SK-N-SH treated with all-trans-retinoic acid at 6 μM for 48 hours (cell line): ENCODE measurements at regions not wholly inside any gene's neighbourhood (a gene's known extent, or its start where the extent isn't known, plus 50 kb on each side); places are given as distances from the start of the nearest gene placed in this dataset.

Experiments used
- ATAC-seq: fragments of 200-7000 bp; cut with Tn5 transposase; 3 replicates; pipeline ENCODE4 v1.9.1; 2020; ENCODE audit warnings: mild to moderate bottlenecking, moderate library complexity
- ARNTL ChIP-seq: fragments of 450-650 bp; formaldehyde crosslinking; IDR thresholded peaks from 2 replicates; pipeline ENCODE4 v1.5.0; 2020; ENCODE audit warnings: low read depth, mild to moderate bottlenecking, moderate library complexity, borderline replicate concordance
- BACH2 ChIP-seq: fragments of 250-450 bp; sonication (Bioruptor Pico); IDR thresholded peaks from 2 replicates; pipeline ENCODE4 v1.9.0; 2021; ENCODE audit warnings: mild to moderate bottlenecking, borderline replicate concordance
- CSDC2 ChIP-seq: fragments of 250-450 bp; sonication (Bioruptor Pico); IDR thresholded peaks from 2 replicates; pipeline ENCODE4 v1.5.0; 2020; ENCODE audit warnings: mild to moderate bottlenecking, moderate library complexity
- ESRRG ChIP-seq: fragments of 250-450 bp; sonication (Bioruptor Pico); IDR thresholded peaks from 2 replicates; pipeline ENCODE4 v1.6.1; 2021; ENCODE audit warnings: mild to moderate bottlenecking
- GLIS3 ChIP-seq: fragments of 250-450 bp; sonication (Bioruptor Pico); IDR thresholded peaks from 2 replicates; pipeline ENCODE4 v1.5.0; 2020; ENCODE audit warnings: mild to moderate bottlenecking, moderate library complexity
- ISL1 ChIP-seq: fragments of 250-450 bp; sonication (Bioruptor Pico); IDR thresholded peaks from 2 replicates; pipeline ENCODE4 v2.1.2; 2022; ENCODE audit warnings: mild to moderate bottlenecking, moderate library complexity
- OSR1 ChIP-seq: fragments of 250-450 bp; sonication (Bioruptor Pico); IDR thresholded peaks from 2 replicates; pipeline ENCODE4 v1.8.0; 2022; ENCODE audit warnings: moderate library complexity, mild to moderate bottlenecking, inconsistent platforms
- PPARA ChIP-seq: fragments of 250-450 bp; sonication (Bioruptor Pico); IDR thresholded peaks from 2 replicates; pipeline ENCODE4 v1.5.0; 2020; ENCODE audit warnings: mild to moderate bottlenecking, borderline replicate concordance
- RARB ChIP-seq: fragments of 250-450 bp; sonication (Bioruptor Pico); IDR thresholded peaks from 2 replicates; pipeline ENCODE4 v1.8.0; 2021; ENCODE audit warnings: mild to moderate bottlenecking, moderate library complexity
- SNAI2 ChIP-seq: fragments of 250-450 bp; sonication (Bioruptor Pico); IDR thresholded peaks from 2 replicates; pipeline ENCODE4 v1.5.0; 2020; ENCODE audit warnings: mild to moderate bottlenecking, moderate library complexity
- TCF4 ChIP-seq: fragments of 250-450 bp; sonication (Bioruptor Pico); IDR thresholded peaks from 2 replicates; pipeline ENCODE4 v1.8.0; 2021; ENCODE audit warnings: mild to moderate bottlenecking, moderate library complexity, borderline replicate concordance
- TOX ChIP-seq: fragments of 250-450 bp; sonication (Bioruptor Pico); IDR thresholded peaks from 2 replicates; pipeline ENCODE4 v1.8.0; 2021; ENCODE audit warnings: mild to moderate bottlenecking, moderate library complexity, borderline replicate concordance
- ZC3H10 ChIP-seq: fragments of 250-450 bp; sonication (Bioruptor Pico); IDR thresholded peaks from 2 replicates; pipeline ENCODE4 v1.5.1; 2021; ENCODE audit warnings: mild to moderate bottlenecking, moderate library complexity
- ZFP3 ChIP-seq: fragments of 250-450 bp; sonication (Bioruptor Pico); IDR thresholded peaks from 2 replicates; pipeline ENCODE4 v1.5.0; 2020; ENCODE audit warnings: mild to moderate bottlenecking, moderate library complexity
- ZFP30 ChIP-seq: fragments of 450-650 bp; formaldehyde crosslinking; IDR thresholded peaks from 2 replicates; pipeline ENCODE4 v1.5.0; 2022; ENCODE audit warnings: mild to moderate bottlenecking, moderate library complexity
- ZNF565 ChIP-seq: fragments of 450-650 bp; formaldehyde crosslinking; conservative IDR thresholded peaks from 2 replicates; pipeline ENCODE4 v1.5.0; 2020; ENCODE audit warnings: low read depth, mild to moderate bottlenecking, moderate library complexity
- ZNF70 ChIP-seq: fragments of 450-650 bp; formaldehyde crosslinking; IDR thresholded peaks from 2 replicates; pipeline ENCODE4 v1.5.0; 2020; ENCODE audit warnings: mild to moderate bottlenecking, moderate library complexity
- ZNF8 ChIP-seq: fragments of 450-650 bp; formaldehyde crosslinking; IDR thresholded peaks from 2 replicates; pipeline ENCODE4 v1.5.0; 2020; ENCODE audit warnings: mild to moderate bottlenecking, moderate library complexity
- TF ChIP-seq, protein P1 (sequence below): fragments of 250-450 bp; sonication (Bioruptor Pico); IDR thresholded peaks from 2 replicates; pipeline ENCODE4 v1.5.1; 2020; ENCODE audit warnings: low read depth, mild to moderate bottlenecking, moderate library complexity
- TF ChIP-seq, protein P2 (sequence below): fragments of 250-450 bp; sonication (Bioruptor Pico); IDR thresholded peaks from 2 replicates; pipeline ENCODE4 v1.8.0; 2020; ENCODE audit warnings: mild to moderate bottlenecking, moderate library complexity, borderline replicate concordance
- TF ChIP-seq, protein P3 (sequence below): fragments of 250-450 bp; sonication (Bioruptor Pico); IDR thresholded peaks from 2 replicates; pipeline ENCODE4 v1.5.0; 2020; ENCODE audit warnings: mild to moderate bottlenecking, moderate library complexity
- TF ChIP-seq, protein P4 (sequence below): fragments of 250-450 bp; sonication (Bioruptor Pico); IDR thresholded peaks from 2 replicates; pipeline ENCODE4 v1.5.1; 2021; ENCODE audit warnings: mild to moderate bottlenecking, moderate library complexity
- TF ChIP-seq, protein P5 (sequence below): fragments of 250-450 bp; sonication (Bioruptor Pico); IDR thresholded peaks from 2 replicates; pipeline ENCODE4 v1.8.0; 2021; ENCODE audit warnings: low read depth, mild to moderate bottlenecking, moderate library complexity, borderline replicate concordance

DNA sequence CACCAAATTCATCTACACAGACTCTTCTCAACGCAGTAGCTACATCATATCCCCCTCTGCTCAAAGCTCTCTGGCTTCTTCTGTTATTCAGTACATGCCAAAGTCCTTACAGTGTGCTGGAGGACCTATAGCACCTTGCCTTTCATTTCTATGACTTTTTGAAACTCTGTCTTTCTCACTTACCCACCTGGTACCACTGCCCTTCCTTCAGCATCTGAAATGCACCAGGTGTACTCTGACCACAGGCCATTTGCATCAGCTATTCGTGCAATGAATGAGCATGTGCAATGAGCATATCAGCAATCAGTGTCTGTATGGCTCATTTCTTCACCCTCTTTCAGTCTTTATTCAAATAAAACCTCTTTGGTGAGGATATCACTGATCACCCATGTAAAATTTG lies 399.9 kb downstream of the RAB28 start:
- ATAC-seq = no peak

DNA sequence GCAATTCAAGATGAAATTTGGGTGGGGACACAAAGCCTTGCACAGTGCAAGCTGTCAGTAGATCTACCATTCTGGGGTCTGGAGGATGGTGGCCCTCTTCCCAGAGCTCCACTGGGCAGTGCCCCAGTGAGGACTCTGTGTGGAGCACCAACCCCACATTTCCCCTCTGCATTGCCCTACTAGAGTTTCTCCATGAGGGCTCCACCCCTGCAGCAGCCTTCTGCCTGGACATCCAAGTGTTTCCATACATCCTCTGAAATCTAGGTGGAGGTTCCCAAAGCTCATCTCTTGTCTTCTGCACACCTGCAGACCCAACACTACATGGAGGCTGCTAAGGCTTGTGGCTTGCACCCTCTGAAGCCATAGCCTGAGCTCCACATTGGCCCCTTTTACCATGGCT lies 402.3 kb downstream of the RAB28 start:
- TF ChIP-seq TCF4 = no peak
- TF ChIP-seq ZC3H10 = no peak
- TF ChIP-seq SNAI2 = no peak
- TF ChIP-seq ISL1 (CRISPR knock-in tag) = no peak
- TF ChIP-seq ZNF8 (CRISPR knock-in tag) = no peak
- TF ChIP-seq, protein P1, sequence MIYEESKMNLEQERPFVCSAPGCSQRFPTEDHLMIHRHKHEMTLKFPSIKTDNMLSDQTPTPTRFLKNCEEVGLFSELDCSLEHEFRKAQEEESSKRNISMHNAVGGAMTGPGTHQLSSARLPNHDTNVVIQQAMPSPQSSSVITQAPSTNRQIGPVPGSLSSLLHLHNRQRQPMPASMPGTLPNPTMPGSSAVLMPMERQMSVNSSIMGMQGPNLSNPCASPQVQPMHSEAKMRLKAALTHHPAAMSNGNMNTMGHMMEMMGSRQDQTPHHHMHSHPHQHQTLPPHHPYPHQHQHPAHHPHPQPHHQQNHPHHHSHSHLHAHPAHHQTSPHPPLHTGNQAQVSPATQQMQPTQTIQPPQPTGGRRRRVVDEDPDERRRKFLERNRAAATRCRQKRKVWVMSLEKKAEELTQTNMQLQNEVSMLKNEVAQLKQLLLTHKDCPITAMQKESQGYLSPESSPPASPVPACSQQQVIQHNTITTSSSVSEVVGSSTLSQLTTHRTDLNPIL (CRISPR knock-in tag) = no peak
- TF ChIP-seq BACH2 = no peak
- no peak for TF ChIP-seq ZNF565 (CRISPR knock-in tag)
- TF ChIP-seq, protein P2, sequence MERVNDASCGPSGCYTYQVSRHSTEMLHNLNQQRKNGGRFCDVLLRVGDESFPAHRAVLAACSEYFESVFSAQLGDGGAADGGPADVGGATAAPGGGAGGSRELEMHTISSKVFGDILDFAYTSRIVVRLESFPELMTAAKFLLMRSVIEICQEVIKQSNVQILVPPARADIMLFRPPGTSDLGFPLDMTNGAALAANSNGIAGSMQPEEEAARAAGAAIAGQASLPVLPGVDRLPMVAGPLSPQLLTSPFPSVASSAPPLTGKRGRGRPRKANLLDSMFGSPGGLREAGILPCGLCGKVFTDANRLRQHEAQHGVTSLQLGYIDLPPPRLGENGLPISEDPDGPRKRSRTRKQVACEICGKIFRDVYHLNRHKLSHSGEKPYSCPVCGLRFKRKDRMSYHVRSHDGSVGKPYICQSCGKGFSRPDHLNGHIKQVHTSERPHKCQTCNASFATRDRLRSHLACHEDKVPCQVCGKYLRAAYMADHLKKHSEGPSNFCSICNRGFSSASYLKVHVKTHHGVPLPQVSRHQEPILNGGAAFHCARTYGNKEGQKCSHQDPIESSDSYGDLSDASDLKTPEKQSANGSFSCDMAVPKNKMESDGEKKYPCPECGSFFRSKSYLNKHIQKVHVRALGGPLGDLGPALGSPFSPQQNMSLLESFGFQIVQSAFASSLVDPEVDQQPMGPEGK (CRISPR knock-in tag) = no peak
- no peak for TF ChIP-seq ZFP3 (CRISPR knock-in tag)
- no peak for TF ChIP-seq ZFP30
- TF ChIP-seq, protein P3, sequence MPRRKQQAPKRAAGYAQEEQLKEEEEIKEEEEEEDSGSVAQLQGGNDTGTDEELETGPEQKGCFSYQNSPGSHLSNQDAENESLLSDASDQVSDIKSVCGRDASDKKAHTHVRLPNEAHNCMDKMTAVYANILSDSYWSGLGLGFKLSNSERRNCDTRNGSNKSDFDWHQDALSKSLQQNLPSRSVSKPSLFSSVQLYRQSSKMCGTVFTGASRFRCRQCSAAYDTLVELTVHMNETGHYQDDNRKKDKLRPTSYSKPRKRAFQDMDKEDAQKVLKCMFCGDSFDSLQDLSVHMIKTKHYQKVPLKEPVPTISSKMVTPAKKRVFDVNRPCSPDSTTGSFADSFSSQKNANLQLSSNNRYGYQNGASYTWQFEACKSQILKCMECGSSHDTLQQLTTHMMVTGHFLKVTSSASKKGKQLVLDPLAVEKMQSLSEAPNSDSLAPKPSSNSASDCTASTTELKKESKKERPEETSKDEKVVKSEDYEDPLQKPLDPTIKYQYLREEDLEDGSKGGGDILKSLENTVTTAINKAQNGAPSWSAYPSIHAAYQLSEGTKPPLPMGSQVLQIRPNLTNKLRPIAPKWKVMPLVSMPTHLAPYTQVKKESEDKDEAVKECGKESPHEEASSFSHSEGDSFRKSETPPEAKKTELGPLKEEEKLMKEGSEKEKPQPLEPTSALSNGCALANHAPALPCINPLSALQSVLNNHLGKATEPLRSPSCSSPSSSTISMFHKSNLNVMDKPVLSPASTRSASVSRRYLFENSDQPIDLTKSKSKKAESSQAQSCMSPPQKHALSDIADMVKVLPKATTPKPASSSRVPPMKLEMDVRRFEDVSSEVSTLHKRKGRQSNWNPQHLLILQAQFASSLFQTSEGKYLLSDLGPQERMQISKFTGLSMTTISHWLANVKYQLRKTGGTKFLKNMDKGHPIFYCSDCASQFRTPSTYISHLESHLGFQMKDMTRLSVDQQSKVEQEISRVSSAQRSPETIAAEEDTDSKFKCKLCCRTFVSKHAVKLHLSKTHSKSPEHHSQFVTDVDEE (CRISPR knock-in tag) = no peak
- no peak for TF ChIP-seq RARB (CRISPR knock-in tag)
- no peak for TF ChIP-seq ARNTL (CRISPR knock-in tag)
- no peak for TF ChIP-seq ZNF70 (CRISPR knock-in tag)
- no peak for TF ChIP-seq OSR1 (CRISPR knock-in tag)
- TF ChIP-seq PPARA (CRISPR knock-in tag) = no peak
- TF ChIP-seq ESRRG (CRISPR knock-in tag) = no peak
- TF ChIP-seq, protein P4, sequence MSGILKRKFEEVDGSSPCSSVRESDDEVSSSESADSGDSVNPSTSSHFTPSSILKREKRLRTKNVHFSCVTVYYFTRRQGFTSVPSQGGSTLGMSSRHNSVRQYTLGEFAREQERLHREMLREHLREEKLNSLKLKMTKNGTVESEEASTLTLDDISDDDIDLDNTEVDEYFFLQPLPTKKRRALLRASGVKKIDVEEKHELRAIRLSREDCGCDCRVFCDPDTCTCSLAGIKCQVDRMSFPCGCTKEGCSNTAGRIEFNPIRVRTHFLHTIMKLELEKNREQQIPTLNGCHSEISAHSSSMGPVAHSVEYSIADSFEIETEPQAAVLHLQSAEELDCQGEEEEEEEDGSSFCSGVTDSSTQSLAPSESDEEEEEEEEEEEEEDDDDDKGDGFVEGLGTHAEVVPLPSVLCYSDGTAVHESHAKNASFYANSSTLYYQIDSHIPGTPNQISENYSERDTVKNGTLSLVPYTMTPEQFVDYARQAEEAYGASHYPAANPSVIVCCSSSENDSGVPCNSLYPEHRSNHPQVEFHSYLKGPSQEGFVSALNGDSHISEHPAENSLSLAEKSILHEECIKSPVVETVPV = no peak
- ATAC-seq = no peak

More for the DNA sequence above, 399.9 kb downstream of the RAB28 start:
- TF ChIP-seq OSR1 (CRISPR knock-in tag) (no peak), CSDC2 (CRISPR knock-in tag) (no peak), TOX (CRISPR knock-in tag) (no peak), ZC3H10 (no peak), ARNTL (CRISPR knock-in tag) (no peak), SNAI2 (no peak), GLIS3 (CRISPR knock-in tag) (no peak), ESRRG (CRISPR knock-in tag) (no peak), ZFP30 (no peak), PPARA (CRISPR knock-in tag) (no peak), ZNF565 (CRISPR knock-in tag) (no peak)
- TF ChIP-seq, protein P1 (CRISPR knock-in tag) = no peak
- TF ChIP-seq, protein P2 (CRISPR knock-in tag) = no peak
- TF ChIP-seq, protein P5, sequence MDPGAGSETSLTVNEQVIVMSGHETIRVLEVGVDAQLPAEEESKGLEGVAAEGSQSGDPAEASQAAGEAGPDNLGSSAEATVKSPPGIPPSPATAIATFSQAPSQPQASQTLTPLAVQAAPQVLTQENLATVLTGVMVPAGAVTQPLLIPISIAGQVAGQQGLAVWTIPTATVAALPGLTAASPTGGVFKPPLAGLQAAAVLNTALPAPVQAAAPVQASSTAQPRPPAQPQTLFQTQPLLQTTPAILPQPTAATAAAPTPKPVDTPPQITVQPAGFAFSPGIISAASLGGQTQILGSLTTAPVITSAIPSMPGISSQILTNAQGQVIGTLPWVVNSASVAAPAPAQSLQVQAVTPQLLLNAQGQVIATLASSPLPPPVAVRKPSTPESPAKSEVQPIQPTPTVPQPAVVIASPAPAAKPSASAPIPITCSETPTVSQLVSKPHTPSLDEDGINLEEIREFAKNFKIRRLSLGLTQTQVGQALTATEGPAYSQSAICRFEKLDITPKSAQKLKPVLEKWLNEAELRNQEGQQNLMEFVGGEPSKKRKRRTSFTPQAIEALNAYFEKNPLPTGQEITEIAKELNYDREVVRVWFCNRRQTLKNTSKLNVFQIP (CRISPR knock-in tag) = no peak
